ENCODE measurements at regions not wholly inside any gene's neighbourhood (a gene's known extent, or its start where the extent isn't known, plus 50 kb on each side); places are given as distances from the start of the nearest gene placed in this dataset.

DNA sequence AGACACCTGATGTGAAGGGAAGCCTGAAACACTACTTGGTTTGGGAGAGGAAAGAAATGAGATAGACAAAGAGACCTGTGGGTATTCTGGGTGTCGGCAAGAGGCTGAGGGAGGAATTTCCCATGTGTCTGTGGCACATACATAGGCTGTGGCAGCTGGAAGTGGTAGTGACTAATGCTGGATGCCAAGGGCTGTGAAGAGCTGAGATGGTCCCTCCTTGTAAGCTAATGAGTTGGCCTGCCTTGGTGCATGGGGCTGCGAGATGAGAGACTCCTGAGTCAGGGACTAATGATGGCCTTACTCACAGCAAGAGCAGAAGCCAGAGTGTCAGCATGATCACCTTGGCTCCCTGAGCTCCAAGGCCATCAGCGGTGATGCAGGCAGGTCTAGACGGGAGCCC lies 119.0 kb upstream of the EEPD1 start:
- H3K4me3 Mint-ChIP-seq (ENCODE audit: unreplicated experiment), result no peak overlapping the region
- TF ChIP-seq, protein P1, sequence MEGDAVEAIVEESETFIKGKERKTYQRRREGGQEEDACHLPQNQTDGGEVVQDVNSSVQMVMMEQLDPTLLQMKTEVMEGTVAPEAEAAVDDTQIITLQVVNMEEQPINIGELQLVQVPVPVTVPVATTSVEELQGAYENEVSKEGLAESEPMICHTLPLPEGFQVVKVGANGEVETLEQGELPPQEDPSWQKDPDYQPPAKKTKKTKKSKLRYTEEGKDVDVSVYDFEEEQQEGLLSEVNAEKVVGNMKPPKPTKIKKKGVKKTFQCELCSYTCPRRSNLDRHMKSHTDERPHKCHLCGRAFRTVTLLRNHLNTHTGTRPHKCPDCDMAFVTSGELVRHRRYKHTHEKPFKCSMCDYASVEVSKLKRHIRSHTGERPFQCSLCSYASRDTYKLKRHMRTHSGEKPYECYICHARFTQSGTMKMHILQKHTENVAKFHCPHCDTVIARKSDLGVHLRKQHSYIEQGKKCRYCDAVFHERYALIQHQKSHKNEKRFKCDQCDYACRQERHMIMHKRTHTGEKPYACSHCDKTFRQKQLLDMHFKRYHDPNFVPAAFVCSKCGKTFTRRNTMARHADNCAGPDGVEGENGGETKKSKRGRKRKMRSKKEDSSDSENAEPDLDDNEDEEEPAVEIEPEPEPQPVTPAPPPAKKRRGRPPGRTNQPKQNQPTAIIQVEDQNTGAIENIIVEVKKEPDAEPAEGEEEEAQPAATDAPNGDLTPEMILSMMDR (IDR thresholded peaks at IDR 0.05), result no peak
- peaks cover 31% of the 10 kb centered on the region for H3K4me1 Mint-ChIP-seq (ENCODE audit: low read depth)
- peaks cover 25% of the 10 kb centered on the region for H3K27me3 Mint-ChIP-seq (ENCODE audit: low read depth)
- no peaks in the 10 kb centered on the region for H3K9me3 Mint-ChIP-seq (ENCODE audit: low read depth)
- no peak for DNase-seq (ENCODE audit: low spot score)
- H3K27ac Mint-ChIP-seq (ENCODE audit: unreplicated experiment), result no peak overlapping the region
- no peaks in the 10 kb centered on the region for H3K36me3 Mint-ChIP-seq (ENCODE audit: low read depth)

DNA sequence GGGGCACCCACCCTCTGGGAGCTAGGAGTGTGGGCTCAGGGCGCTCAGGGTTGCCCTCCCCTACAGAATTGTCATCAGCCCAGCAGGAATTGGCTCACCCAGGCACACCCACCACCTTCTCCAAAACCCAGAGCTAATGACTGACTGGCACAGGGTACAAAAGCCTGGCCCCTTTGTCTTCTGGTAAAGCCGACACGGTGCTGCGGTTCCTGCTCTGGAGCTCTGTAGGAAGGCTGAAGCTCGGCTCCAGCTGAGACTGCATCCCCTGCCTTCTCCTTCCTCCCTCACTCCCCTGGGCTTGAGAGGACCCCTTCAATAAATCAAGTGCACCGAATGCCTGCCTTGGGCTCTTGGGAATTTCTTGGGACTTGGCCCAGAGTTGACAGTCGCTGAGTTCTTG lies 117.9 kb upstream of the EEPD1 start:
- Mint-ChIP-seq H3K36me3 (ENCODE audit: low read depth) (no peaks in the 10 kb centered on the region), H3K4me1 (ENCODE audit: low read depth) (peaks cover 31% of the 10 kb centered on the region)

DNA sequence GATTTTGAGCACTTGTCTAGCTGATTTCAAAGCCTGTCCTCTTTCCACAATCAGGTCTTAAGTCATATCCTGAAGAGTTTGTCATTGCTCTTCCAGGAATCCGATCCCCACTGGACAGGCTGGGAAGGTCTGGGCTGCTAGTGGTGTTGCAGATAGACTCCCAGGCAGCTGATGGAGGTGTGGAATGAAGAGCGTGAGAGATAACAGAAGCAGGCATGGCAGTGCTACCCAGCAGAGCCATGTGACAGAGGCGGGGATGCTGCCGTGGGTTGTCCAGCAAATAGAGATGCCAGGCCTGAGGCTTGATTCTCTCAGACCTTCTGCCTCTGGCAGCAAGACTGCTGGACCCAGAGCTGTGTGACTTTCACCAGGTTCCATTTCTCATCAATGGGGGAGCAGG lies 116.5 kb upstream of the EEPD1 start:
- Mint-ChIP-seq H3K4me1 (ENCODE audit: low read depth) (peaks cover 33% of the 10 kb centered on the region), H3K27me3 (ENCODE audit: low read depth) (peaks cover 12% of the 10 kb centered on the region), H3K4me3 (ENCODE audit: unreplicated experiment) (no peak overlapping the region), H3K27ac (ENCODE audit: unreplicated experiment) (no peak overlapping the region), H3K36me3 (ENCODE audit: low read depth) (no peaks in the 10 kb centered on the region), H3K9me3 (ENCODE audit: low read depth) (no peaks in the 10 kb centered on the region)
- DNase-seq (ENCODE audit: low spot score), result no peak
- TF ChIP-seq, protein P1 (IDR thresholded peaks at IDR 0.05), result no peak

More for the DNA sequence above, 117.9 kb upstream of the EEPD1 start:
- peaks cover 18% of the 10 kb centered on the region for H3K27me3 Mint-ChIP-seq (ENCODE audit: low read depth)
- no peak overlapping the region for H3K4me3 Mint-ChIP-seq (ENCODE audit: unreplicated experiment)
- H3K27ac Mint-ChIP-seq (ENCODE audit: unreplicated experiment), result no peak overlapping the region
- no peaks in the 10 kb centered on the region for H3K9me3 Mint-ChIP-seq (ENCODE audit: low read depth)
- TF ChIP-seq, protein P1 (IDR thresholded peaks at IDR 0.05), result no peak
- DNase-seq (ENCODE audit: low spot score), result no peak

DNA sequence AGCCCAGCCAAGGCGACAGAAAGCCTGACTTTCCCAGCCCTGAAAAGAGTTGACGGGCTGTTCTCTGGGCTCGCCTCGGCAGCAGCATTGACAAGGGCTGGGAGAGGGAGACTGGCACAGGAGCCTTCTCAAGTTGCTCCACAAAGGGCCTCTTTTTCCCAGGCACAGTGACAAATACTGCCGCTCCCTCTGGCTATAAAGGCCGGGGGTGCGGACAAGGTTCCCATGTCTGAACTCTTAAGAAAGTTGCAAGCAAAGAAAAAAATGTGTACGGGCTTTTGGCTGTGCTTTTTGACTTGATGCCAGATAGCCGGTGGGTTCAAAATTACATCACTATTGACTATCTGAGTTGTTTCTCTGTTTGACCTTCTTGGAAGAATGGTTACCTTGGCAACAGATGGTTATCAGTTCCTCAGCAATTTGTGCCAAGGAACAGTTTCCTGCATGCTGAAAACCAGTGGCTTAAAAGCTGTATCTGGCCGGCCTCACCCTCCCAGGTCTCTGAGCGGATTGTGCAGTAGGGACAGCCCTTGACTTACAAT lies 115.9 kb upstream of the EEPD1 start:
- H3K36me3 Mint-ChIP-seq (ENCODE audit: low read depth), result no peaks in the 10 kb centered on the region
- peaks cover 10% of the 10 kb centered on the region for H3K27me3 Mint-ChIP-seq (ENCODE audit: low read depth)
- no peak overlapping the region for H3K4me3 Mint-ChIP-seq (ENCODE audit: unreplicated experiment)
- H3K4me1 Mint-ChIP-seq (ENCODE audit: low read depth), result peaks cover 31% of the 10 kb centered on the region
- TF ChIP-seq, protein P1 (IDR thresholded peaks at IDR 0.05), result peak; percentile 14
- no peak for DNase-seq (ENCODE audit: low spot score)
- no peaks in the 10 kb centered on the region for H3K9me3 Mint-ChIP-seq (ENCODE audit: low read depth)
- peak overlapping the region; percentile 33 for H3K27ac Mint-ChIP-seq (ENCODE audit: unreplicated experiment)

DNA sequence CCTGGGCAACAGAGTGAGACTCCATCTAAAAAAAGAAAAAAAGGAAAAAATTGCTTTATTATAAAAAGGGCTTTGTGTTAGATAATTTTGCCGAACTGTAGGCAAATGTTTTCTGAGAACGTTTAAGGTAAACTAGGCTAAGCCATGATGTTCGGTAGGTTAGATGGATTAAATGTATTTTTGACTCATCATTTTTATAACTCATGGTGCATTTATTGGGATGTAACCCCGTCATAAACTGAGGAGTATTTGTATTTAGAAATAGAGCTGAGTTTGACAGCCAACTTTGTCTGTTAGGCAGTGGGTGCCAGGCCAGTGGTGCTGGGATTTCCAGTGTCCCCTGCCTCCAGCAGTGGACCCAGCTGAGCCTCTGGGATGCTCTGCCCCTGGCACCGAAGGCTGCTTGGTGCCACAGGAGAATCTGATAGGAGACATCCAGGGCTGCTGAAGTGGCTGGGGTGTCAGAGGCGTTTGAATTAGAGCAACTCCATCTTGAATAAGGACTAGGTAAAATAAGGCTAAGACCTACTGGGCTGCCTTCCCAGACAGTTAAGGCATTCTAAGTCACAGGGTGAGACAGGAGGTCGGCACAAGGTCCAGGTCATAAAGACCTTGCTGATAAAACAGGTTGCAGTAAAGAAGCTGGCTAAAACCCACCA lies 114.9 kb upstream of the EEPD1 start:
- H3K27me3 Mint-ChIP-seq (ENCODE audit: low read depth), result peaks cover 7% of the 10 kb centered on the region
- H3K27ac Mint-ChIP-seq (ENCODE audit: unreplicated experiment), result no peak overlapping the region
- no peaks in the 10 kb centered on the region for H3K9me3 Mint-ChIP-seq (ENCODE audit: low read depth)
- TF ChIP-seq, protein P1 (IDR thresholded peaks at IDR 0.05), result no peak
- no peaks in the 10 kb centered on the region for H3K36me3 Mint-ChIP-seq (ENCODE audit: low read depth)
- DNase-seq (ENCODE audit: low spot score), result no peak
- no peak overlapping the region for H3K4me3 Mint-ChIP-seq (ENCODE audit: unreplicated experiment)
- H3K4me1 Mint-ChIP-seq (ENCODE audit: low read depth), result peaks cover 23% of the 10 kb centered on the region

Data from chondrocyte (in vitro differentiated cells).